DMS153 treated with DMSO at 0.1 percent for 48 hours (cell line): ENCODE measurements at regions not wholly inside any gene's neighbourhood (a gene's known extent, or its start where the extent isn't known, plus 50 kb on each side); places are given as distances from the start of the nearest gene placed in this dataset.

ENCODE experiments used
- DNase-seq: peaks from one replicate; lab custom pipeline; 2025; ENCODE audit not compliant: unreplicated experiment; lab: John Stamatoyannopoulos, UW

GRCh38 chr4:32470087-32470585 lies 1750.0 kb downstream of the PCDH7 start:
- no peak for DNase-seq

GRCh38 chr4:32472918-32473317 lies 1752.7 kb downstream of the PCDH7 start:
- DNase-seq: no peak

GRCh38 chr4:32475710-32476109 lies 1755.5 kb downstream of the PCDH7 start:
- DNase-seq: no peak

GRCh38 chr4:32477518-32477917 lies 1757.3 kb downstream of the PCDH7 start:
- no peak for DNase-seq

- DNase-seq: no peak
Observed at GRCh38 chr4:32485956-32486355, 1765.8 kb downstream of the PCDH7 start.

GRCh38 chr4:32488690-32489089 lies 1768.5 kb downstream of the PCDH7 start:
- no peak for DNase-seq

GRCh38 chr4:32499171-32499570 lies 1779.0 kb downstream of the PCDH7 start:
- no peak for DNase-seq

- DNase-seq: no peak
Observed at GRCh38 chr4:32503241-32503640, 1783.1 kb downstream of the PCDH7 start.

GRCh38 chr4:32506067-32506466 lies 1785.9 kb downstream of the PCDH7 start:
- DNase-seq: no peak

- no peak for DNase-seq
Observed at GRCh38 chr4:32519060-32519459, 1798.9 kb downstream of the PCDH7 start.

GRCh38 chr4:32525420-32525819 lies 1805.3 kb downstream of the PCDH7 start:
- DNase-seq: no peak

GRCh38 chr4:32544846-32545245 lies 1824.7 kb downstream of the PCDH7 start:
- DNase-seq: no peak

GRCh38 chr4:32551943-32552342 lies 1831.8 kb downstream of the PCDH7 start:
- no peak for DNase-seq

- DNase-seq: no peak
Observed at GRCh38 chr4:32560306-32560705, 1840.1 kb downstream of the PCDH7 start.

GRCh38 chr4:32562010-32562409 lies 1841.8 kb downstream of the PCDH7 start:
- DNase-seq: no peak

- no peak for DNase-seq
Observed at GRCh38 chr4:32564626-32565025, 1844.5 kb downstream of the PCDH7 start.

GRCh38 chr4:32569861-32570260 lies 1849.7 kb downstream of the PCDH7 start:
- no peak for DNase-seq

GRCh38 chr4:32572366-32572765 lies 1852.2 kb downstream of the PCDH7 start:
- no peak for DNase-seq

GRCh38 chr4:32574803-32575202 lies 1854.6 kb downstream of the PCDH7 start:
- DNase-seq: no peak

GRCh38 chr4:32589097-32589496 lies 1868.9 kb downstream of the PCDH7 start:
- no peak for DNase-seq

- no peak for DNase-seq
Observed at GRCh38 chr4:32589853-32590252, 1869.7 kb downstream of the PCDH7 start.

GRCh38 chr4:32597354-32597753 lies 1877.2 kb downstream of the PCDH7 start:
- DNase-seq: no peak

GRCh38 chr4:32601848-32602247 lies 1881.7 kb downstream of the PCDH7 start:
- no peak for DNase-seq

GRCh38 chr4:32607978-32608377 lies 1887.8 kb downstream of the PCDH7 start:
- no peak for DNase-seq
